ENCODE measurements at regions not wholly inside any gene's neighbourhood (a gene's known extent, or its start where the extent isn't known, plus 50 kb on each side); places are given as distances from the start of the nearest gene placed in this dataset.

- TF ChIP-seq CTCF (IDR thresholded peaks at IDR 0.05) (no peak), POLR2A (IDR thresholded peaks at IDR 0.05) (no peak), POLR2AphosphoS5 (IDR thresholded peaks at IDR 0.05; ENCODE audit: insufficient read depth in 1 of 2, low read depth in 1 of 2) (no peak)
These were observed 156.4 kb upstream of the SH3BP4 start for GRCh38 chr2:234795272-234795920.

Measured in vagina (tissue), 2 donors.